LNCAP (cell line): ENCODE measurements at regions not wholly inside any gene's neighbourhood (a gene's known extent, or its start where the extent isn't known, plus 50 kb on each side); places are given as distances from the start of the nearest gene placed in this dataset.

Experiments used
- TF ChIP-seq, protein P1 (sequence below): fragments of 450-650 bp; IDR thresholded peaks from 2 replicates; pipeline ENCODE4 v1.5.1; 2017; ENCODE audit warnings: mild to moderate bottlenecking

GRCh38 chr5:44652674-44653073, 156.1 kb upstream of the MRPS30 start:
- TF ChIP-seq, protein P1, sequence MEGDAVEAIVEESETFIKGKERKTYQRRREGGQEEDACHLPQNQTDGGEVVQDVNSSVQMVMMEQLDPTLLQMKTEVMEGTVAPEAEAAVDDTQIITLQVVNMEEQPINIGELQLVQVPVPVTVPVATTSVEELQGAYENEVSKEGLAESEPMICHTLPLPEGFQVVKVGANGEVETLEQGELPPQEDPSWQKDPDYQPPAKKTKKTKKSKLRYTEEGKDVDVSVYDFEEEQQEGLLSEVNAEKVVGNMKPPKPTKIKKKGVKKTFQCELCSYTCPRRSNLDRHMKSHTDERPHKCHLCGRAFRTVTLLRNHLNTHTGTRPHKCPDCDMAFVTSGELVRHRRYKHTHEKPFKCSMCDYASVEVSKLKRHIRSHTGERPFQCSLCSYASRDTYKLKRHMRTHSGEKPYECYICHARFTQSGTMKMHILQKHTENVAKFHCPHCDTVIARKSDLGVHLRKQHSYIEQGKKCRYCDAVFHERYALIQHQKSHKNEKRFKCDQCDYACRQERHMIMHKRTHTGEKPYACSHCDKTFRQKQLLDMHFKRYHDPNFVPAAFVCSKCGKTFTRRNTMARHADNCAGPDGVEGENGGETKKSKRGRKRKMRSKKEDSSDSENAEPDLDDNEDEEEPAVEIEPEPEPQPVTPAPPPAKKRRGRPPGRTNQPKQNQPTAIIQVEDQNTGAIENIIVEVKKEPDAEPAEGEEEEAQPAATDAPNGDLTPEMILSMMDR = no peak

DNA sequence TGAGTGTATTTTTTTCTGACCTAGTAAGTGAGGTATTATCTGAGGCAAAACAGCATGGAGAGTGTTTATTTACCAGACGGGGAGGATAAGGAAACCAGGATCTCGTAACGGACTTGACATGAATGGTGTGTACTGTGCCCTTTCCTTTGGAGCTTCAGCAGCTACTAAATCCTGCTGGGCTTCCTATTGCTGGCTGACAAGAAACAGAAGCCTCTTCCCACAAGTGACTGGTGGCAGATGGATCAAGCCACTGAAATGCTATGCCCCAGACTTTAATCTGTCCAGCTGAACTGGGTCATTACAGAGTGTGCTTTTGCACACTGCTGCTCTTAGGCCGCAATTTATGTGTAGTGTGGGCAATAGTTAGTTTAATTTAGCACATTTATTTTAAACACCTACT, 162.7 kb upstream of the MRPS30 start:
- TF ChIP-seq, protein P1 = no peak

- TF ChIP-seq, protein P1 = no peak
These were observed 163.2 kb upstream of the MRPS30 start for GRCh38 chr5:44645502-44645901.

GRCh38 chr5:44644628-44645027, 164.1 kb upstream of the MRPS30 start:
- TF ChIP-seq, protein P1 = no peak

- TF ChIP-seq, protein P1 = no peak
These were observed 166.9 kb upstream of the MRPS30 start for GRCh38 chr5:44641820-44642219.

DNA sequence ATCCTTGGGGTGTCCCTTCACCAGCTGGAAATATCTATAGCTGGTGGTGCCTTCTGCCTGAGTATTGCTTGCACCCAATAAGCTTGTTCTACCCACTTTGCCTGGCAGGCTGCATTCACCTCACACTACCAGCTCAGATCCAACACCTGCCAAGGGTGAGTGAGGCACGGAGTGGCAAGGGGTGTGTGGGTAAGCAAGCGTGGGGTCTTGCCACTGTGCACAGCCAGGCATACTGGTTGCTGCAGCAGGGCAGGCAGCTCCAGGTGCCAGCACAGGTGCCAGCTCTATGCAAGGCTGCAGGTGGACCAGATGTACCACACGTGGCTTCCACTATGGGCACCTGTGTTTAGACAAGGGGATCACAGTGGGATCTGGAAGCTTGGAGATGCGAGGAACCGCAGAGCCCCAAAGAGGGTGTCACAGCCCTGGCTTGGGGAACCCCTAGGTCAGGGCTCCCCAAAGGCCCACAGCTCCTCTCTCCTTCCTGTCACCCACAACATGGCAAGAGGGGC, 167.7 kb upstream of the MRPS30 start:
- TF ChIP-seq, protein P1 = no peak

GRCh38 chr5:44637916-44638869, 170.6 kb upstream of the MRPS30 start:
- TF ChIP-seq, protein P1 = no peak
